HG03097 (cell line): ENCODE measurements at regions not wholly inside any gene's neighbourhood (a gene's known extent, or its start where the extent isn't known, plus 50 kb on each side); places are given as distances from the start of the nearest gene placed in this dataset.
"Not testable (repeated sequence)": the region's sequence is repeated elsewhere in the genome, so short reads cannot be mapped to it uniquely, and the experiment has no call there.

ENCODE experiments used
- ATAC-seq: cut with Tn5 transposase; IDR thresholded peaks from one replicate; pipeline ENCODE4 v1.9.1; 2021; ENCODE audit not compliant: unreplicated experiment, low FRiP score

- ATAC-seq, result no peak
Measured at GRCh38 chr13:66237411-66238062, 992.6 kb downstream of the PCDH9 start.

GRCh38 chr13:66234159-66234558 lies 996.0 kb downstream of the PCDH9 start:
- no peak for ATAC-seq

- ATAC-seq, result not testable (repeated sequence)
Measured at GRCh38 chr13:66231958-66232357, 998.2 kb downstream of the PCDH9 start.

- no peak for ATAC-seq
Measured at GRCh38 chr13:66225072-66225471, 1005.1 kb downstream of the PCDH9 start.

GRCh38 chr13:66224663-66225062 lies 1005.5 kb downstream of the PCDH9 start:
- ATAC-seq, result no peak

GRCh38 chr13:66222926-66223325 lies 1007.2 kb downstream of the PCDH9 start:
- ATAC-seq, result no peak

GRCh38 chr13:66222127-66222526 lies 1008.0 kb downstream of the PCDH9 start:
- ATAC-seq, result no peak

- ATAC-seq, result no peak
Measured at GRCh38 chr13:66219506-66219905, 1010.6 kb downstream of the PCDH9 start.

- ATAC-seq, result no peak
Measured at GRCh38 chr13:66218583-66218982, 1011.6 kb downstream of the PCDH9 start.

GRCh38 chr13:66216728-66217127 lies 1013.4 kb downstream of the PCDH9 start:
- no peak for ATAC-seq

GRCh38 chr13:66214467-66214866 lies 1015.7 kb downstream of the PCDH9 start:
- ATAC-seq, result no peak

GRCh38 chr13:66212511-66212910 lies 1017.6 kb downstream of the PCDH9 start:
- ATAC-seq, result no peak

GRCh38 chr13:66210677-66211076 lies 1019.5 kb downstream of the PCDH9 start:
- ATAC-seq, result no peak

GRCh38 chr13:66208589-66208988 lies 1021.5 kb downstream of the PCDH9 start:
- no peak for ATAC-seq

- ATAC-seq, result no peak
Measured at GRCh38 chr13:66207610-66208009, 1022.5 kb downstream of the PCDH9 start.

- no peak for ATAC-seq
Measured at GRCh38 chr13:66205807-66206206, 1024.3 kb downstream of the PCDH9 start.

GRCh38 chr13:66200555-66200954 lies 1029.6 kb downstream of the PCDH9 start:
- no peak for ATAC-seq

- ATAC-seq, result no peak
Measured at GRCh38 chr13:66195238-66195637, 1034.9 kb downstream of the PCDH9 start.

- ATAC-seq, result no peak
Measured at GRCh38 chr13:66189986-66190385, 1040.2 kb downstream of the PCDH9 start.

GRCh38 chr13:66180836-66181235 lies 1049.3 kb downstream of the PCDH9 start:
- no peak for ATAC-seq

- ATAC-seq, result no peak
Measured at GRCh38 chr13:66171920-66172319, 1058.2 kb downstream of the PCDH9 start.

- ATAC-seq, result no peak
Measured at GRCh38 chr13:66162470-66162869, 1067.7 kb downstream of the PCDH9 start.

- ATAC-seq, result no peak
Measured at GRCh38 chr13:66159511-66159910, 1070.6 kb downstream of the PCDH9 start.
